DND-41 (cell line): ENCODE measurements at regions not wholly inside any gene's neighbourhood (a gene's known extent, or its start where the extent isn't known, plus 50 kb on each side); places are given as distances from the start of the nearest gene placed in this dataset.
"Not testable (repeated sequence)": the region's sequence is repeated elsewhere in the genome, so short reads cannot be mapped to it uniquely, and the experiment has no call there.

ENCODE experiments used
- EZH2 ChIP-seq: IDR thresholded peaks from 3 replicates; pipeline ENCODE4 v1.6.1; 2012; ENCODE audit warnings: borderline replicate concordance, low read depth, mild to moderate bottlenecking, moderate library complexity, low read length, inconsistent platforms; ENCODE audit not compliant: severe bottlenecking
- TF ChIP-seq, protein P1 (sequence below): IDR thresholded peaks from 2 replicates; pipeline ENCODE4 v1.5.1; 2012; ENCODE audit warnings: borderline replicate concordance, low read length, moderate library complexity, mild to moderate bottlenecking; ENCODE audit not compliant: poor library complexity, severe bottlenecking; ENCODE audit errors: extremely low read depth

DNA sequence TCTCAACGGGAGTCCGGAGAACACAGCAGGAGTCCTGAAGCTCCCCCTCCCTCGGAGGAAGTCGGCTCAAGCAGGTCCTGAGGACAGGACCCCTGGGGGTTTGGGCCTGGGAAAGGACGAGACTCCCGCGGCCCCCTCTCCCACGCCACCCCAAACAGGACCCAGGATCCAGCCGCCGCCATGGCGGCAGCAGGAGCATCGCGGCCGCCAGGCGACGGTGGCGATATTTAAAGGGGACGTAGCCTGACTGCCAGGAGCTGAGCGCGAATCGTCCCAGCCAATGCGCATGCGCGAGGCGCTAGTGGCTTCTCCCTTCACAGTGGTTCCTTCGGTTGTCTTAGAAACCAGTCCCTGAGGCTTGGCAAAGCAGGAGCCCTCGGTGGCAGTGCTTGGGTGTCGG lies 101.7 kb upstream of the FOXD4L5 start:
- not testable (repeated sequence) for TF ChIP-seq EZH2
- TF ChIP-seq, protein P1, sequence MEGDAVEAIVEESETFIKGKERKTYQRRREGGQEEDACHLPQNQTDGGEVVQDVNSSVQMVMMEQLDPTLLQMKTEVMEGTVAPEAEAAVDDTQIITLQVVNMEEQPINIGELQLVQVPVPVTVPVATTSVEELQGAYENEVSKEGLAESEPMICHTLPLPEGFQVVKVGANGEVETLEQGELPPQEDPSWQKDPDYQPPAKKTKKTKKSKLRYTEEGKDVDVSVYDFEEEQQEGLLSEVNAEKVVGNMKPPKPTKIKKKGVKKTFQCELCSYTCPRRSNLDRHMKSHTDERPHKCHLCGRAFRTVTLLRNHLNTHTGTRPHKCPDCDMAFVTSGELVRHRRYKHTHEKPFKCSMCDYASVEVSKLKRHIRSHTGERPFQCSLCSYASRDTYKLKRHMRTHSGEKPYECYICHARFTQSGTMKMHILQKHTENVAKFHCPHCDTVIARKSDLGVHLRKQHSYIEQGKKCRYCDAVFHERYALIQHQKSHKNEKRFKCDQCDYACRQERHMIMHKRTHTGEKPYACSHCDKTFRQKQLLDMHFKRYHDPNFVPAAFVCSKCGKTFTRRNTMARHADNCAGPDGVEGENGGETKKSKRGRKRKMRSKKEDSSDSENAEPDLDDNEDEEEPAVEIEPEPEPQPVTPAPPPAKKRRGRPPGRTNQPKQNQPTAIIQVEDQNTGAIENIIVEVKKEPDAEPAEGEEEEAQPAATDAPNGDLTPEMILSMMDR: not testable (repeated sequence)
